Natural killer cell (primary cell): ENCODE measurements at regions not wholly inside any gene's neighbourhood (a gene's known extent, or its start where the extent isn't known, plus 50 kb on each side); places are given as distances from the start of the nearest gene placed in this dataset.

Experiments
- ATAC-seq, 3 donors: fragments of 150-1000 bp in 2 of 3; fragments of 200-7000 bp in 1 of 3; cut with Tn5 transposase; 1 replicate in 1 of 3; 2 replicates in 2 of 3; pipeline ENCODE4 v1.10.0; 2021; ENCODE audit warnings: mild to moderate bottlenecking in 2 of 3, moderate library complexity in 2 of 3
- DNase-seq, 2 donors: peaks; one replicate each; pipeline versions ENCODE4 v3.0.0 to v3.0.0-alpha.2; 2013 to 2021; ENCODE audit warnings: mixed read lengths in 1 of 2
- H3K27ac ChIP-seq: one replicate; pipeline ENCODE4 v1.5.1; 2013; ENCODE audit warnings: mild to moderate bottlenecking, low read length
- H3K27me3 ChIP-seq: one replicate; pipeline ENCODE4 v1.6.1; 2013; ENCODE audit warnings: low read length; ENCODE audit not compliant: control insufficient read depth, insufficient read depth
- H3K36me3 ChIP-seq: one replicate; pipeline ENCODE4 v1.6.1; 2013; ENCODE audit warnings: low read length; ENCODE audit not compliant: control insufficient read depth, insufficient read depth
- H3K4me1 ChIP-seq: one replicate; pipeline ENCODE4 v1.6.1; 2013; ENCODE audit warnings: low read length; ENCODE audit not compliant: control insufficient read depth, insufficient read depth
- H3K4me3 ChIP-seq: one replicate; pipeline ENCODE4 v1.5.1; 2013; ENCODE audit warnings: low read length
- H3K9me3 ChIP-seq: one replicate; pipeline ENCODE4 v1.6.1; 2013; ENCODE audit warnings: low read length; ENCODE audit not compliant: control insufficient read depth, insufficient read depth
- H3K27ac Mint-ChIP-seq, 2 donors: one replicate each; pipeline ENCODE4 v1.8.0; 2022; ENCODE audit warnings: mild to moderate bottlenecking in 2 of 2, mixed read lengths in 2 of 2, moderate library complexity in 1 of 2
- H3K27me3 Mint-ChIP-seq, 2 donors: one replicate each; pipeline ENCODE4 v1.8.0; 2022; ENCODE audit warnings: low read depth in 2 of 2, mixed read lengths in 2 of 2
- H3K36me3 Mint-ChIP-seq: one replicate; pipeline ENCODE4 v1.8.0; 2022; ENCODE audit warnings: mixed read lengths
- H3K4me1 Mint-ChIP-seq, 2 donors: one replicate each; pipeline ENCODE4 v1.8.0; 2022; ENCODE audit warnings: mixed read lengths in 2 of 2
- H3K4me3 Mint-ChIP-seq: one replicate; pipeline ENCODE4 v1.8.0; 2022; ENCODE audit warnings: mild to moderate bottlenecking, moderate library complexity, mixed read lengths
- H3K9me3 Mint-ChIP-seq, 2 donors: one replicate each; pipeline ENCODE4 v1.8.0; 2022; ENCODE audit warnings: mixed read lengths in 2 of 2
- CTCF ChIP-seq: fragments of 200-600 bp; IDR thresholded peaks from one replicate; pipeline ENCODE4 v1.8.0; 2022; ENCODE audit warnings: antibody characterized with exemption
- WGBS: methylation state at CpG from one replicate; pipeline ENCODE4 v1.1.7; 2013; ENCODE audit warnings: missing lambda C conversion rate; ENCODE audit not compliant: insufficient coverage; 5-methylcytosine and 5-hydroxymethylcytosine counted together
- intact Hi-C: fragments of 100-400 bp; cut with micrococcal nuclease; formaldehyde crosslinking; loops from one replicate; pipeline ENCODE4 v1.14.2; 2022

GRCh38 chrX:69110116-69110530, 55.1 kb downstream of the PJA1 start:
- Mint-ChIP-seq H3K9me3 (no peaks in the 10 kb centered on the region), H3K27me3 (peaks cover 0 to 7% of the 10 kb centered on the region in 2 donors), H3K36me3 (no peaks in the 10 kb centered on the region), H3K27ac (no peak overlapping the region), H3K4me3 (no peak overlapping the region), H3K4me1 (no peaks in the 10 kb centered on the region)
- 86% methylated on average over 3 of the region's 3 CpGs for WGBS
- intact Hi-C loops: no loop called here
- Histone ChIP-seq H3K27ac (no peak overlapping the region), H3K9me3 (no peaks in the 10 kb centered on the region), H3K27me3 (no peaks in the 10 kb centered on the region), H3K4me3 (no peak overlapping the region), H3K4me1 (peaks cover 9% of the 10 kb centered on the region), H3K36me3 (no peaks in the 10 kb centered on the region)
- no peak for TF ChIP-seq CTCF
- DNase-seq (no peak), ATAC-seq (no peak)

- DNase-seq: no peak
- H3K4me1 Mint-ChIP-seq: no peaks in the 10 kb centered on the region
- no peaks in the 10 kb centered on the region for H3K9me3 Mint-ChIP-seq
- intact Hi-C loops: no loop called here
- H3K27me3 ChIP-seq: no peaks in the 10 kb centered on the region
- peaks cover 5% of the 10 kb centered on the region for H3K4me1 ChIP-seq
- H3K27ac ChIP-seq: no peak overlapping the region
- no peak for TF ChIP-seq CTCF
- 82% methylated on average over 5 of the region's 5 CpGs for WGBS
- no peak overlapping the region for H3K4me3 ChIP-seq
- no peak for ATAC-seq
- H3K27ac Mint-ChIP-seq: no peak overlapping the region
- peaks cover 0 to 7% of the 10 kb centered on the region in 2 donors for H3K27me3 Mint-ChIP-seq
- H3K36me3 Mint-ChIP-seq: no peaks in the 10 kb centered on the region
- no peak overlapping the region for H3K4me3 Mint-ChIP-seq
- H3K9me3 ChIP-seq: no peaks in the 10 kb centered on the region
- no peaks in the 10 kb centered on the region for H3K36me3 ChIP-seq
Measured at GRCh38 chrX:69109706-69110105, 55.5 kb downstream of the PJA1 start.

- H3K4me1 ChIP-seq: no peaks in the 10 kb centered on the region
- no peak overlapping the region for H3K4me3 ChIP-seq
- no peaks in the 10 kb centered on the region for H3K27me3 ChIP-seq
- Mint-ChIP-seq H3K9me3 (no peaks in the 10 kb centered on the region), H3K36me3 (no peaks in the 10 kb centered on the region), H3K4me3 (no peak overlapping the region), H3K27me3 (peaks cover 0 to 7% of the 10 kb centered on the region in 2 donors), H3K27ac (no peak overlapping the region), H3K4me1 (no peaks in the 10 kb centered on the region)
- no peak overlapping the region for H3K27ac ChIP-seq
- H3K9me3 ChIP-seq: no peaks in the 10 kb centered on the region
- intact Hi-C loops: no loop called here
- TF ChIP-seq CTCF: no peak
- ATAC-seq (no peak), DNase-seq (no peak)
- 90% methylated on average over 5 of the region's 8 CpGs for WGBS
- no peaks in the 10 kb centered on the region for H3K36me3 ChIP-seq
Measured at GRCh38 chrX:69109036-69109663, 56.1 kb downstream of the PJA1 start.

- Histone ChIP-seq H3K27ac (no peak overlapping the region), H3K36me3 (no peaks in the 10 kb centered on the region), H3K9me3 (no peaks in the 10 kb centered on the region), H3K4me3 (no peak overlapping the region), H3K27me3 (no peaks in the 10 kb centered on the region), H3K4me1 (no peaks in the 10 kb centered on the region)
- intact Hi-C loops: no loop called here
- DNase-seq (no peak), ATAC-seq (no peak)
- Mint-ChIP-seq H3K4me1 (no peaks in the 10 kb centered on the region), H3K27ac (no peak overlapping the region), H3K36me3 (no peaks in the 10 kb centered on the region), H3K27me3 (peaks cover 0 to 7% of the 10 kb centered on the region in 2 donors), H3K4me3 (no peak overlapping the region), H3K9me3 (no peaks in the 10 kb centered on the region)
- whole genome bisulfite sequencing: 88% methylated on average over 5 of the region's 7 CpGs
- no peak for TF ChIP-seq CTCF
Measured at GRCh38 chrX:69107747-69108401, 57.4 kb downstream of the PJA1 start.
